ENCODE measurements at regions not wholly inside any gene's neighbourhood (a gene's known extent, or its start where the extent isn't known, plus 50 kb on each side); places are given as distances from the start of the nearest gene placed in this dataset.

GRCh38 chr6:18846327-18846726, 459.2 kb downstream of the RNF144B start:
- TF ChIP-seq GATA2 (IDR thresholded peaks at IDR 0.05; ENCODE audit: low read depth, low read length) = no peak
- no peak for TF ChIP-seq GATA3 (IDR thresholded peaks at IDR 0.05; ENCODE audit: low read depth, low read length)
